ENCODE measurements at regions not wholly inside any gene's neighbourhood (a gene's known extent, or its start where the extent isn't known, plus 50 kb on each side); places are given as distances from the start of the nearest gene placed in this dataset.

GRCh38 chr13:40146611-40147117 is 491.2 kb downstream of the COG6 start:
- no peak for DNase-seq (ENCODE audit: low read depth)

GRCh38 chr13:40148101-40148500 is 492.6 kb downstream of the COG6 start:
- no peak for DNase-seq (ENCODE audit: low read depth)

- no peak for DNase-seq (ENCODE audit: low read depth)
These were observed 493.3 kb downstream of the COG6 start for GRCh38 chr13:40148742-40149141.

- DNase-seq (ENCODE audit: low read depth): no peak
These were observed 494.3 kb downstream of the COG6 start for GRCh38 chr13:40149611-40150274.

GRCh38 chr13:40151673-40152072 is 496.2 kb downstream of the COG6 start:
- DNase-seq (ENCODE audit: low read depth): no peak

GRCh38 chr13:40152145-40152544 is 496.7 kb downstream of the COG6 start:
- DNase-seq (ENCODE audit: low read depth): no peak

GRCh38 chr13:40152922-40153321 is 497.5 kb downstream of the COG6 start:
- no peak for DNase-seq (ENCODE audit: low read depth)

GRCh38 chr13:40153516-40153915 is 498.1 kb downstream of the COG6 start:
- DNase-seq (ENCODE audit: low read depth): no peak

- no peak for DNase-seq (ENCODE audit: low read depth)
These were observed 499.7 kb downstream of the COG6 start for GRCh38 chr13:40155201-40155600.

GRCh38 chr13:40158218-40158617 is 502.8 kb downstream of the COG6 start:
- DNase-seq (ENCODE audit: low read depth): no peak

- DNase-seq (ENCODE audit: low read depth): no peak
These were observed 503.3 kb downstream of the COG6 start for GRCh38 chr13:40158757-40159156.

GRCh38 chr13:40159736-40160135 is 504.3 kb downstream of the COG6 start:
- no peak for DNase-seq (ENCODE audit: low read depth)

GRCh38 chr13:40160618-40161350 is 505.3 kb downstream of the COG6 start:
- no peak for DNase-seq (ENCODE audit: low read depth)

- no peak for DNase-seq (ENCODE audit: low read depth)
These were observed 505.1 kb downstream of the FOXO1 start for GRCh38 chr13:40161351-40161810.

- no peak for DNase-seq (ENCODE audit: low read depth)
These were observed 504.5 kb downstream of the FOXO1 start for GRCh38 chr13:40161931-40162330.

GRCh38 chr13:40163066-40164000 is 503.1 kb downstream of the FOXO1 start:
- no peak for DNase-seq (ENCODE audit: low read depth)

- no peak for DNase-seq (ENCODE audit: low read depth)
These were observed 502.3 kb downstream of the FOXO1 start for GRCh38 chr13:40164133-40164532.

GRCh38 chr13:40165316-40165932 is 501.0 kb downstream of the FOXO1 start:
- DNase-seq (ENCODE audit: low read depth): no peak

GRCh38 chr13:40167327-40167726 is 499.1 kb downstream of the FOXO1 start:
- no peak for DNase-seq (ENCODE audit: low read depth)

GRCh38 chr13:40168425-40169166 is 497.8 kb downstream of the FOXO1 start:
- no peak for DNase-seq (ENCODE audit: low read depth)

- DNase-seq (ENCODE audit: low read depth): no peak
These were observed 497.0 kb downstream of the FOXO1 start for GRCh38 chr13:40169476-40169875.
